ENCODE measurements at regions not wholly inside any gene's neighbourhood (a gene's known extent, or its start where the extent isn't known, plus 50 kb on each side); places are given as distances from the start of the nearest gene placed in this dataset.

DNA sequence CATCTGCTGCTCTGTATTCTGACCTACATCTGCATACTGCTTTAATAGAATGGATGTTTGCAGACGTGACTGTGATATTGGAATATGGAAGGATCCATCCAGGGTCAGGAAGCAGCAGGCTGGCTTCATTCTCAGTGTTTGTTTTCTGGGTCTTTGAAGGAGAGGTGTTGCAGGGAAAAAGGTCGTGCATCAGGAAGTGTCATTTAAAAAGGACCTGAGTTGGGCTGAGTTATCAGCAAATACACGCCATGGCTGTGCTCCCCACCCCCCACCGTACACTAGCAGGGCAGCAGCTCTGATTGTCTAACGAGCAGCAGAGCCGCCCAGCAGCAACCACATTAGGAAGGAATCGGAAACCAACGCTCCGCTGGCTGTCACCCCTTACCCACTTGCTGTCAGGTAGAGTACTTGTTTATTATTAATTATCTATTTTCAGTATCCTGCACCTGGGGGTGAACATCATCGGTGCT lies 63.1 kb upstream of the STEAP1B start:
- no peak for DNase-seq (ENCODE audit: low spot score)

DNA sequence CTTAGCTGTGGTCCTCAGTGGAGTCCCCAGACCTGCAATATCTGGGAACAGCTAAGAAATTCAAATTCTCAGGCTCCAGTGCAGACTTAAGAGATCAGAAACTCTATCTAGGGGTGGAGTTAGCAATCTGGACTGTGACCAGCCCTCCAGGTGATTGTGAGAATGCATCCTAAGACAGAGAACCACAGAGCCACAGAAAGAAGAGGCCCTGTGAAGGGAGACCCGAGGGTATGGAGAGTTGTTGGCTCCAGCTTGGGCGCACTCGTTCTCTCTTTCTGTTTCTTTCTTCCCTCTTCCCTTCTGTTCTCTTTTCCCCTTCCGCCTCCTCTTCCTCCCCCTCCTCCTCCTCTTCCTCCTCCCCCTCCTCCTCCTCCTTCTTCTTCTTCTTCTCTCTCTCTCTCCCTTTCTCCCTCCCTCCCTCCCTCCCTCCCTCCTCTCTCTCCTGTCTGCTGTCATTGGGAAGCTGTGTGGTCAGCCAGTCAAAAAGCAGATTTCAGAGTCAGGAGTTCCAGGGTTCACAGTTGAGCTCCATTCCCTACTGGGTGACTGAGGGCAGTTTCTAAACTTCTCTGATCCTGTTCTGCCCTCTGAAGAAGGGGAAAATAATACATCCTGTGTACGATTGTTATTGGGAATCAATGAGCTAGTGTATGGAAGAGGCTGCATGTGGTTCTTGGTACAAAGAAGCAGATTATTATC lies 62.1 kb upstream of the STEAP1B start:
- DNase-seq (ENCODE audit: low spot score): no peak

DNA sequence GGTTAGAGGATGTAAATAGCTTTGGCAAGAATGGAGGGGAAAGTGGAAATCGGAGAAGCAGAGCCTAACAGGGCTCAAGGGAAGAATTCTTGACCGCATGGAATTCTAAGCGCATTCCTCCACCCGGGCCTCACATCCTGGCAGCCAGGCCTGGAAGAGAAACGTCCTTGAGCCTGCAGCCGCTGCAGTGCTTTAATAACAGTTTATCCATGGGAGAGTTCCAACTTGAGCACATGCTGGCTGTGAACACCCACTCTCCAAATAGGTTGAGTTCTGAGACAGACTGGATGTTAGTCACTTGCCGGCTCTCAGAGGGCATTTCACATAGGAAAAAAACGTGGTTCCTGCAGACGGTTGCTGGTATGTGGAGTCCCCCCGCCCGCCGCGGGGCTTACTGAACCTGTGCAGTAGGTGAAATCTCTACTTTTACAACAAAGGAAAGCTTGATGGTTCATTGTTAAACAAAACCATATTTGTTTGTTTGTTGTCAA lies 61.4 kb upstream of the STEAP1B start:
- peak; percentile 97 for DNase-seq (ENCODE audit: low spot score)

DNA sequence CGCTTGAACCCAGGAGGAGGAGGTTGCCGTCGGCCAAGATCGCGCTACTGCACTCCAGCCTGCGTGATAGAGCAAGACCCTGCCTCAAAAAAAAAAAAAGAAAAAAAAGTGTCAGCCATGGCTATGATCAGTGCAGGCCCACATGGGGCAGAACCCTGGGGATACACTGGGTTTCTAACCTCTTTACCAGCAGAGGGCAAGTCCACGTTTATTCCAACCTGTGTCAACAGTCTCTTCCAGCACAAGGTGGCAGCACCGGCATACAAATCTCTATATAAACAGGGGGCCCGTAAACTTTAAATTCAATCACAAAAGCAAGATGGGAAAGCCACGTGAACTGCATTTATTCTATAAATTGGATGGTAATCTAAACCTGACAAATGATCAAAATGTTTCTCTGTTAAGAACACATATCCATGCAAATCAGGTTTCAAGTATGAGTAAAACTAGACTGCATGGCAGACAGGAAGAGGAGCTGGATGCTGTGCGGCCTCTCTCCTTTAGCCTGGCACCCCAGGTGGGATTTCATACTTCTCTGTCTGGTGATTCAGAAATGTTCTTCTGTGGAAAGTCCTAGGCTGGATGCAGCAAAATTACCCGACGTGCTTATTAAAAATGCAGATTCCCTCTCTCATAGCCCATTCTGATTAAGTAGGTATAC lies 60.0 kb upstream of the STEAP1B start:
- DNase-seq (ENCODE audit: low spot score): peak; percentile 80

DNA sequence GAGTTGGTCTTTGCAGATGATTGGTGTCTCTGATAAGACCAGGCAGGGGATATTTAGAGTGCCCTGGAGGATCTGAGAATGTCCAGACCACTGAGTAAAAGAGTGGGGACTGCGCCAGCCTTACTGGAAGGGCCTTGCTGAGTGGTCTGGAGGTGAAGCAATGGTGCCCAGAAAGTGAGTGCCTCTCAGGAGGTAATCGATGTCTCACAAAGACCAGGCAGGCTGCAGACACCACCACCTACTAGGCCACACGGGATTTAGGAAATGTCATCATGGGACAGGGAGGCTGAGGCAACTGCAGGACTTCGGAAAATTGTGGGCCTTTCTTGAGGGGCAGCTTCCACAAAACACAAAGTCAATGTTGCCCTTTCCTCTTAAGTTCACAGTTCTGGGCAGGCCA lies 57.2 kb upstream of the STEAP1B start:
- no peak for DNase-seq (ENCODE audit: low spot score)

DNA sequence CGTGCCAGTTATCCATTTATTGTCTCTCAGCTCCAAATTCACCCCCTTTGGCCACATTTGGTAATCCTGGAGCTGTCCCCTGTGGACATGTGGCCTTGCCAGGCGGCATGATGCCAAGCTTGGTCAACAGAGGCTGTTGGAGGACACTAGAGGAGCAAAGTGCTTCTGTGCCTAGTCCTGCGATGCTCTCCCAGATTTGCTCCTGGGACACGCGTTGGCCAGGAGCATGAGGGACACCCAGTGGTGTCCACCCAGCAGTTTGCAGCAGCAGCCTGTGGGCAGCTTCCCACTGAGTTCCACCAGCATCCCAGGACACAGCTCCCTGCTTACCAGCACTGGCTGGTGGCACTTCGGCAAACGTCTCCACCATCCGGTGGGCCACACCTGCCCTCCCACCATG lies 55.5 kb upstream of the STEAP1B start:
- DNase-seq (ENCODE audit: low spot score): no peak

DNA sequence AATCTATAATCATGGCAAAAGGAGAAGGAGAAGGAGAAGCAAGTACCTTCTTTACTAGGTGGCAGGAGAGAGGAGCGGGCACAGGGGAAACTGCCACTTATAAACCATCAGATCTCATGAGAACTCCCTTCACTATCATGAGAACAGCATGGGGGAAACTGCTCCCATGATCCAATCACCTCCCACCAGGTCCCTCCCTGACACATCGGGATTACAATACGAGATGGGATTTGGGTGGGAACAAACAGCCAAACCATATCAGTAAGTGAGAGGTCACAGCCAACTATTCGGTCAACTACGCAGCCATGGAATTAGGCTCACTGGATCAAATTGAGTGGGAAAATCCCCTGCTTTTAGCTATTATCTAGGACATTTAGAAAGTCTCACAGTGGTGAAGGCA lies 54.2 kb upstream of the STEAP1B start:
- no peak for DNase-seq (ENCODE audit: low spot score)

- no peak for DNase-seq (ENCODE audit: low spot score)
Measured at GRCh38 chr7:22551768-22552513, 52.0 kb upstream of the STEAP1B start.

DNA sequence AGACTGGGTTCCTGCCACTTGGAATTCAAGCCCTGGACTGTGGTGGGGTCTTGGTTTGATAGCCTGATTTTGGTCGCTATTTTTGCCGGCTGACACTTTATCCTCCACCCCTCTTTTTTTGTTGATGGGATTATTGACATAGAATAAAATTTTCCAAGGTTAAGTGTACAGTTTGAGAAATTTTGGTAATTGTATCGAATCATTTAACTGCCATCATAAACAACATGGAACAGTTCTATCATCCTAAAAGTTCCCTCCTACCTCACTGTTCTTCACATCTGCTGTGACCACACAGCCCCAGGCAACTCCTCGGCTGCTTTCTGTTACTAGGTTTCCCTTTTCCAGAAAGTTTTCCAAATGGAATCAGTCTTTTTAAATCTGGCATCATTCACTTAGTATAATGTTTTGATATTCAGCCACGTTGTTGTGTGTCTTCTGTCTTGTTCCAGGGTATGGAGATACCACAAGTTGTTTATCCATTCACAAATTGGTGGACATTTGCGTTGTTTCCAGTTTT lies 50.6 kb upstream of the STEAP1B start:
- DNase-seq (ENCODE audit: low spot score): no peak

DNA sequence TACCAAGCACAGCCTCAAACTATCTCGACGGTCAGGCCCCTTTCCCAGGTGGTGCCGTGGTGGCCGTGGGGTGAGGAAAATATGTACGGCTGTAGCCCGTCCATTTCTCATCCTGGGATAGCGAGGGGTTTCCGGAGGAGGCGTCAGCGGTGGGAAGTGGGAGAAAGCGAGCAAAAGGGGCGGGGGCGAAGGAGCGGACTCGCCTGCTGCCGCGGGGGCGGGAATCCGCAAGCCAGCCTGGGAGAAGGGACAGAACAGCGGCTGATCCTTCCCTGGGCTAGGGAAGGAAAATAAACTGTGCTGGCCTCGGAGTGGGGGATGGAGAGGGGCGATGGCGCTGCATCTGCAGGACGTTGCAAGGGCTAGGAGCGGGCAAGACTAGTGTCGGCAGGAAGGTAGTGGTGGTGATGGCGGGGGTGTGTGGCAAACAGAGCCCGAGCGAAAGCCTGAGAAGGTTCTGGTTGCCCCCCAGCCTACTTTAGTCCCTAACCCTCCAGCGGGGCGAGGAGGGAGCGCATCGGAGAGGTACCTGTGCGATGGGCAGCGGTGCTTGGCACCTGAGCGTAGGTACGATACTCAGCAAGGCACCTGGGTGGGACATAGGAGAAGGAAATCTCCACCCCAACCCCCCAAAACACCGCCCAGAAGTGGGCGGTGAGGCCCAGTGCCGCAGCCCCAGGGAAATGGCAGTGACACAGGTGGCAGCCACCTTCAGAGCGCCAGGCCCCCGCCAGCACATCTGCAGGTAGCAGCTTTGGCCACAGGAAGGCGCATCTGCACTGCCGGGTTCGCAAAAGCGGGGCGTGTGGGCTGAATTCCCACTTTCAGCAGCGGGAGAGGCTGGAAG lies 49.9 kb upstream of the STEAP1B start:
- DNase-seq (ENCODE audit: low spot score): no peak
